Inflammatory macrophage (primary cell): ENCODE measurements at regions not wholly inside any gene's neighbourhood (a gene's known extent, or its start where the extent isn't known, plus 50 kb on each side); places are given as distances from the start of the nearest gene placed in this dataset.

Experiments
- DNase-seq, 2 donors: peaks; one replicate each; pipeline ENCODE4 v3.0.0-alpha.2; 2020 to 2022

GRCh38 chr10:56991591-56992069, 630.6 kb upstream of the ZWINT start:
- no peak for DNase-seq

- DNase-seq: no peak
These were observed 614.5 kb upstream of the ZWINT start for GRCh38 chr10:56975513-56975912.

- DNase-seq: no peak
These were observed 612.7 kb upstream of the ZWINT start for GRCh38 chr10:56973766-56974165.

GRCh38 chr10:56943221-56943755, 582.2 kb upstream of the ZWINT start:
- DNase-seq: no peak

- DNase-seq: no peak
These were observed 573.5 kb upstream of the ZWINT start for GRCh38 chr10:56934515-56934914.

GRCh38 chr10:56928714-56929113, 567.7 kb upstream of the ZWINT start:
- no peak for DNase-seq

GRCh38 chr10:56927701-56928100, 566.6 kb upstream of the ZWINT start:
- no peak for DNase-seq

- DNase-seq: no peak
These were observed 559.7 kb upstream of the ZWINT start for GRCh38 chr10:56920601-56921261.

- DNase-seq: no peak
These were observed 551.0 kb upstream of the ZWINT start for GRCh38 chr10:56912043-56912442.

- DNase-seq: no peak
These were observed 544.0 kb upstream of the ZWINT start for GRCh38 chr10:56905051-56905450.

GRCh38 chr10:56902554-56902953, 541.5 kb upstream of the ZWINT start:
- DNase-seq: no peak

GRCh38 chr10:56895306-56895705, 534.2 kb upstream of the ZWINT start:
- DNase-seq: no peak

GRCh38 chr10:56881218-56881617, 520.2 kb upstream of the ZWINT start:
- DNase-seq: no peak

- DNase-seq: no peak
These were observed 519.5 kb upstream of the ZWINT start for GRCh38 chr10:56880606-56881005.

- no peak for DNase-seq
These were observed 513.9 kb upstream of the ZWINT start for GRCh38 chr10:56874950-56875349.

GRCh38 chr10:56871160-56871668, 510.2 kb upstream of the ZWINT start:
- DNase-seq: no peak

GRCh38 chr10:56867236-56867635, 506.2 kb upstream of the ZWINT start:
- no peak for DNase-seq

GRCh38 chr10:56856569-56856968, 495.5 kb upstream of the ZWINT start:
- no peak for DNase-seq

GRCh38 chr10:56844978-56845529, 484.0 kb upstream of the ZWINT start:
- DNase-seq: no peak

GRCh38 chr10:56836659-56837058, 475.6 kb upstream of the ZWINT start:
- no peak for DNase-seq

GRCh38 chr10:56831681-56832080, 470.6 kb upstream of the ZWINT start:
- DNase-seq: no peak

- DNase-seq: peak in 1 of 2 donors; percentile 0
These were observed 462.8 kb upstream of the ZWINT start for GRCh38 chr10:56823849-56824248.

GRCh38 chr10:56805022-56805421, 444.0 kb upstream of the ZWINT start:
- DNase-seq: no peak

- no peak for DNase-seq
These were observed 424.2 kb upstream of the ZWINT start for GRCh38 chr10:56785292-56785691.
